HCT116 (cell line): ENCODE measurements at regions not wholly inside any gene's neighbourhood (a gene's known extent, or its start where the extent isn't known, plus 50 kb on each side); places are given as distances from the start of the nearest gene placed in this dataset.

Experiments
- ATAC-seq: fragments of 200-7000 bp; cut with Tn5 transposase; 2 replicates; pipeline ENCODE4 v1.9.1; 2020; ENCODE audit warnings: mild to moderate bottlenecking, moderate library complexity
- BruUV-seq: library from RNA; stranded (reverse); fragments of 400-500 nt; replicated peaks from 2 replicates; lab custom pipeline; 2021; lab: Mats Ljungman, UMichigan
- CTCF ChIA-PET: fragments of 300-600 bp; sonication (Branson Sonifier 250); formaldehyde crosslinking; loops from one replicate; lab custom pipeline; 2021; ENCODE audit warnings: antibody characterized with exemption; lab: Charles Lee
- POLR2A ChIA-PET: fragments of 300-600, 350-600 bp; sonication (Branson Sonifier 250); formaldehyde crosslinking; loops from one replicate; lab custom pipeline; 2021; ENCODE audit warnings: antibody characterized with exemption; lab: Charles Lee
- RAD21 ChIA-PET, 2 experiments: fragments of 300-600 bp; sonication (Branson Sonifier 250); formaldehyde crosslinking; loops; one replicate each; lab custom pipeline; 2023; ENCODE audit warnings: low total read pairs in 2 of 2; ENCODE audit not compliant: uncharacterized antibody in 2 of 2, unreplicated experiment in 2 of 2, low non-redundant PET in 1 of 2; lab: Charles Lee
- DNase-seq: peaks from one replicate; pipeline ENCODE4 v3.0.0-alpha.2; 2010; ENCODE audit warnings: low read depth, low spot score
- H2AFZ ChIP-seq: fragments of 200-600 bp; shearing (Covaris generic), sonication (generic); 2 replicates; pipeline ENCODE4 v1.6.1; 2017; ENCODE audit warnings: low read depth, mixed run types, mixed read lengths, antibody characterized with exemption, low read length; ENCODE audit not compliant: poor library complexity, severe bottlenecking
- H3K27ac ChIP-seq: 2 replicates; pipeline ENCODE4 v1.5.1; 2012; ENCODE audit warnings: low read depth, low read length
- H3K27me3 ChIP-seq: fragments of 200-600 bp; sonication (generic); 2 replicates; pipeline ENCODE4 v1.6.1; 2016; ENCODE audit warnings: mixed run types, low read length, mixed read lengths; ENCODE audit not compliant: insufficient read depth
- H3K36me3 ChIP-seq, 2 experiments: fragments of 200-500 bp in 1 of 2; fragments of 200-600 bp in 1 of 2; sonication (Bioruptor generic) in 1 of 2; sonication (generic) in 1 of 2; 2 replicates each; pipeline versions ENCODE4 v1.5.1 to v1.6.1; 2014 to 2016; ENCODE audit warnings: low read length in 2 of 2, inconsistent platforms in 1 of 2, mixed read lengths in 1 of 2, mixed run types in 1 of 2; ENCODE audit not compliant: insufficient read depth in 2 of 2, control insufficient read depth in 1 of 2
- H3K4me1 ChIP-seq, 2 experiments: fragments of 200-600 bp in 1 of 2; sonication (generic) in 1 of 2; 2 replicates each; pipeline versions ENCODE4 v1.5.1 to v1.6.1; 2012 to 2017; ENCODE audit warnings: low read length in 2 of 2, inconsistent platforms in 1 of 2, mild to moderate bottlenecking in 1 of 2, mixed read lengths in 1 of 2, mixed run types in 1 of 2, moderate library complexity in 1 of 2; ENCODE audit not compliant: insufficient read depth in 2 of 2, control insufficient read depth in 1 of 2
- H3K4me2 ChIP-seq: fragments of 200-600 bp; sonication (generic); 2 replicates; pipeline ENCODE4 v1.6.1; 2017; ENCODE audit warnings: mixed run types, low read length, mixed read lengths
- H3K4me3 ChIP-seq, 2 experiments: fragments of 200-600 bp in 1 of 2; sonication (generic) in 1 of 2; replicated peaks in 1 of 2; 2 replicates each; pipeline ENCODE4 v1.5.1; 2011 to 2016; ENCODE audit warnings: low read length in 2 of 2, control low read depth in 1 of 2, low read depth in 1 of 2, mild to moderate bottlenecking in 1 of 2, mixed read lengths in 1 of 2, mixed run types in 1 of 2
- H3K79me2 ChIP-seq: fragments of 200-600 bp; sonication (generic); 2 replicates; pipeline ENCODE4 v1.6.1; 2017; ENCODE audit warnings: mild to moderate bottlenecking, mixed run types, low read length, moderate library complexity, mixed read lengths; ENCODE audit not compliant: insufficient read depth
- H3K9ac ChIP-seq: fragments of 200-600 bp; sonication (generic); 2 replicates; pipeline ENCODE4 v1.6.1; 2016; ENCODE audit warnings: low read length, mixed read lengths
- H3K9me2 ChIP-seq: fragments of 200-600 bp; sonication (generic), shearing (Covaris generic); 2 replicates; pipeline ENCODE4 v1.6.1; 2017; ENCODE audit warnings: mixed run types, mild to moderate bottlenecking, moderate library complexity; ENCODE audit not compliant: insufficient read depth
- H3K9me3 ChIP-seq, 2 experiments: fragments of 200-500 bp in 1 of 2; fragments of 200-600 bp in 1 of 2; sonication (Bioruptor generic) in 1 of 2; sonication (generic) in 1 of 2; 2 replicates each; pipeline ENCODE4 v1.6.1; 2014 to 2017; ENCODE audit warnings: low read length in 2 of 2, mixed read lengths in 2 of 2, inconsistent platforms in 1 of 2, low read depth in 1 of 2, mild to moderate bottlenecking in 1 of 2, mixed run types in 1 of 2, moderate library complexity in 1 of 2; ENCODE audit not compliant: control insufficient read depth in 1 of 2, insufficient read depth in 1 of 2
- H4K20me1 ChIP-seq: fragments of 200-600 bp; sonication (generic), shearing (Covaris generic); 2 replicates; pipeline ENCODE4 v1.6.1; 2017; ENCODE audit warnings: mixed run types, mild to moderate bottlenecking, moderate library complexity; ENCODE audit not compliant: insufficient read depth
- ATF3 ChIP-seq: IDR thresholded peaks from 2 replicates; pipeline ENCODE4 v1.6.1; 2012
- CBX3 ChIP-seq: IDR thresholded peaks from 2 replicates; pipeline ENCODE4 v1.6.1; 2012; ENCODE audit warnings: low read depth
- EGR1 ChIP-seq: IDR thresholded peaks from 2 replicates; pipeline ENCODE4 v1.6.1; 2012; ENCODE audit warnings: low read depth
- EZH2 ChIP-seq: fragments of 200-600 bp; sonication (generic); IDR thresholded peaks from 2 replicates; pipeline ENCODE4 v1.6.1; 2017; ENCODE audit warnings: antibody characterized with exemption, mixed run types
- EZH2phosphoT487 ChIP-seq: fragments of 200-600 bp; IDR thresholded peaks from 2 replicates; pipeline ENCODE4 v1.6.1; 2018; ENCODE audit warnings: antibody characterized with exemption, borderline replicate concordance
- FOSL1 ChIP-seq: IDR thresholded peaks from 2 replicates; pipeline ENCODE4 v1.6.1; 2012; ENCODE audit warnings: low read depth
- JUND ChIP-seq: IDR thresholded peaks from 2 replicates; pipeline ENCODE4 v1.6.1; 2012
- RAD21 ChIP-seq: IDR thresholded peaks from 2 replicates; pipeline ENCODE4 v1.6.1; 2012; ENCODE audit warnings: low read depth, mild to moderate bottlenecking
- SIN3A ChIP-seq: IDR thresholded peaks from 2 replicates; pipeline ENCODE4 v1.6.1; 2012; ENCODE audit warnings: low read depth
- SP1 ChIP-seq: IDR thresholded peaks from 2 replicates; pipeline ENCODE4 v1.6.1; 2012; ENCODE audit warnings: low read depth
- SRF ChIP-seq: IDR thresholded peaks from 2 replicates; pipeline ENCODE4 v1.6.1; 2012; ENCODE audit warnings: low read depth
- TCF7L2 ChIP-seq: IDR thresholded peaks from 2 replicates; pipeline ENCODE4 v1.7.0; 2011; ENCODE audit warnings: borderline replicate concordance, inconsistent platforms; ENCODE audit not compliant: insufficient read depth, insufficient read length; ENCODE audit errors: extremely low read depth
- intact Hi-C: fragments of 100-400 bp; cut with micrococcal nuclease; formaldehyde crosslinking; loops from 2 replicates; pipeline ENCODE4 v1.10.0; 2022
- TF ChIP-seq, protein P1 (sequence below): IDR thresholded peaks from 2 replicates; pipeline ENCODE4 v1.6.1; 2012; ENCODE audit warnings: low read depth
- TF ChIP-seq, protein P2 (sequence below): IDR thresholded peaks from 2 replicates; pipeline ENCODE4 v1.6.1; 2012

DNA sequence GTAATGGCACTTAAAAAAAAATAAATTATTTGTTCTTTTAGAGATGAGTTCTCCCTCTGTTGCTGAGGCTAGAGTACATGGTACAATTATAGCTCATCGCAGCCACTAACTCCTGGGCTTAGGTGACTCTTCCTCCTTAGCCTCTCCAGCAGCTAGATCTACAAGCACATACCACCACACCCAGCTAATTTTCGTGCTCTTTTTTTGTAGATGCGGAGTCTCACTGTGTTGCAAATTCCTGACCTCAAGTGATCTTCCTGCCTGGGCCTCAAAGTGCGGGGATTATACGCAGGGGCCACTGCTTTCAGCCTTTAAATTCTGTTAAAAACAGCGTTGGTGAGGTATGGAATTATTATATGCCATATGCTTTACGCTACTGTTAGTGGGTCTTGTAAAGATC is 2034.0 kb downstream of the OLFM4 start:
- H3K4me3 ChIP-seq = no peak overlapping the region
- H2AFZ ChIP-seq = no peak overlapping the region
- TF ChIP-seq EZH2 (no peak), EGR1 (no peak), SIN3A (no peak), RAD21 (no peak), EZH2phosphoT487 (no peak), SRF (no peak), SP1 (no peak), ATF3 (no peak), JUND (no peak), CBX3 (no peak), FOSL1 (no peak), TCF7L2 (no peak)
- TF ChIP-seq, protein P1, sequence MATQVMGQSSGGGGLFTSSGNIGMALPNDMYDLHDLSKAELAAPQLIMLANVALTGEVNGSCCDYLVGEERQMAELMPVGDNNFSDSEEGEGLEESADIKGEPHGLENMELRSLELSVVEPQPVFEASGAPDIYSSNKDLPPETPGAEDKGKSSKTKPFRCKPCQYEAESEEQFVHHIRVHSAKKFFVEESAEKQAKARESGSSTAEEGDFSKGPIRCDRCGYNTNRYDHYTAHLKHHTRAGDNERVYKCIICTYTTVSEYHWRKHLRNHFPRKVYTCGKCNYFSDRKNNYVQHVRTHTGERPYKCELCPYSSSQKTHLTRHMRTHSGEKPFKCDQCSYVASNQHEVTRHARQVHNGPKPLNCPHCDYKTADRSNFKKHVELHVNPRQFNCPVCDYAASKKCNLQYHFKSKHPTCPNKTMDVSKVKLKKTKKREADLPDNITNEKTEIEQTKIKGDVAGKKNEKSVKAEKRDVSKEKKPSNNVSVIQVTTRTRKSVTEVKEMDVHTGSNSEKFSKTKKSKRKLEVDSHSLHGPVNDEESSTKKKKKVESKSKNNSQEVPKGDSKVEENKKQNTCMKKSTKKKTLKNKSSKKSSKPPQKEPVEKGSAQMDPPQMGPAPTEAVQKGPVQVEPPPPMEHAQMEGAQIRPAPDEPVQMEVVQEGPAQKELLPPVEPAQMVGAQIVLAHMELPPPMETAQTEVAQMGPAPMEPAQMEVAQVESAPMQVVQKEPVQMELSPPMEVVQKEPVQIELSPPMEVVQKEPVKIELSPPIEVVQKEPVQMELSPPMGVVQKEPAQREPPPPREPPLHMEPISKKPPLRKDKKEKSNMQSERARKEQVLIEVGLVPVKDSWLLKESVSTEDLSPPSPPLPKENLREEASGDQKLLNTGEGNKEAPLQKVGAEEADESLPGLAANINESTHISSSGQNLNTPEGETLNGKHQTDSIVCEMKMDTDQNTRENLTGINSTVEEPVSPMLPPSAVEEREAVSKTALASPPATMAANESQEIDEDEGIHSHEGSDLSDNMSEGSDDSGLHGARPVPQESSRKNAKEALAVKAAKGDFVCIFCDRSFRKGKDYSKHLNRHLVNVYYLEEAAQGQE = no peak
- TF ChIP-seq, protein P2, sequence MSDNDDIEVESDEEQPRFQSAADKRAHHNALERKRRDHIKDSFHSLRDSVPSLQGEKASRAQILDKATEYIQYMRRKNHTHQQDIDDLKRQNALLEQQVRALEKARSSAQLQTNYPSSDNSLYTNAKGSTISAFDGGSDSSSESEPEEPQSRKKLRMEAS = no peak
- peaks cover 4 to 5% of the 10 kb centered on the region in 2 experiments; a peak in 2 of 4 replicates for H3K9me3 ChIP-seq
- BruUV-seq = no TSS peak
- no peak overlapping the region for H3K9ac ChIP-seq
- H3K79me2 ChIP-seq = no peaks in the 10 kb centered on the region
- intact Hi-C loops = no loop called here
- H3K27ac ChIP-seq = no peak overlapping the region
- ChIA-PET RAD21 (no interaction called here), POLR2A (no interaction called here), CTCF (no interaction called here)
- ATAC-seq (no peak), DNase-seq (no peak)
- no peaks in the 10 kb centered on the region for H3K9me2 ChIP-seq
- H3K36me3 ChIP-seq = no peaks in the 10 kb centered on the region
- no peaks in the 10 kb centered on the region for H3K27me3 ChIP-seq
- H3K4me2 ChIP-seq = no peak overlapping the region
- H3K4me1 ChIP-seq = no peaks in the 10 kb centered on the region
- H4K20me1 ChIP-seq = no peaks in the 10 kb centered on the region
